ENCODE measurements at regions not wholly inside any gene's neighbourhood (a gene's known extent, or its start where the extent isn't known, plus 50 kb on each side); places are given as distances from the start of the nearest gene placed in this dataset.

DNA sequence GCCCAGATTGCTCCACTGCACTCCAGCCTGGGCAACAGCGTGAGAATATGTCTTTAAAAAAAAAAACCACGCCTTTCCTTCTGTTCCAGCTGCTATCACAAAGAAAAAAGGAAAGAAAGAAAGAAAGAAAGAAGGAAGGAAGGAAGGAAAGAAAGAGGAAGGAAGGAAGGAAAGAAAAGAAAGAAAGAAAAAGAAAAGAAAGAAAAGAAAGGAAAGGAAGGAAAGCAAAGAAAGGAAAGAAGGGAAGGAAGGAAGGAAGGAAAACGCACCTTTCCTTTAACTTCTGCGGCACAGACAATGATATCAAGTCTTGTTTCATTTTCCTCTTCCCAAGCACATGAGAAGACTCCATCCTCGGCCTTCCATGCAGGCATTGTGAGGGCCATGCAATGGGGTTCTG, 107.4 kb upstream of the NOCT start:
- TF ChIP-seq, protein P1, sequence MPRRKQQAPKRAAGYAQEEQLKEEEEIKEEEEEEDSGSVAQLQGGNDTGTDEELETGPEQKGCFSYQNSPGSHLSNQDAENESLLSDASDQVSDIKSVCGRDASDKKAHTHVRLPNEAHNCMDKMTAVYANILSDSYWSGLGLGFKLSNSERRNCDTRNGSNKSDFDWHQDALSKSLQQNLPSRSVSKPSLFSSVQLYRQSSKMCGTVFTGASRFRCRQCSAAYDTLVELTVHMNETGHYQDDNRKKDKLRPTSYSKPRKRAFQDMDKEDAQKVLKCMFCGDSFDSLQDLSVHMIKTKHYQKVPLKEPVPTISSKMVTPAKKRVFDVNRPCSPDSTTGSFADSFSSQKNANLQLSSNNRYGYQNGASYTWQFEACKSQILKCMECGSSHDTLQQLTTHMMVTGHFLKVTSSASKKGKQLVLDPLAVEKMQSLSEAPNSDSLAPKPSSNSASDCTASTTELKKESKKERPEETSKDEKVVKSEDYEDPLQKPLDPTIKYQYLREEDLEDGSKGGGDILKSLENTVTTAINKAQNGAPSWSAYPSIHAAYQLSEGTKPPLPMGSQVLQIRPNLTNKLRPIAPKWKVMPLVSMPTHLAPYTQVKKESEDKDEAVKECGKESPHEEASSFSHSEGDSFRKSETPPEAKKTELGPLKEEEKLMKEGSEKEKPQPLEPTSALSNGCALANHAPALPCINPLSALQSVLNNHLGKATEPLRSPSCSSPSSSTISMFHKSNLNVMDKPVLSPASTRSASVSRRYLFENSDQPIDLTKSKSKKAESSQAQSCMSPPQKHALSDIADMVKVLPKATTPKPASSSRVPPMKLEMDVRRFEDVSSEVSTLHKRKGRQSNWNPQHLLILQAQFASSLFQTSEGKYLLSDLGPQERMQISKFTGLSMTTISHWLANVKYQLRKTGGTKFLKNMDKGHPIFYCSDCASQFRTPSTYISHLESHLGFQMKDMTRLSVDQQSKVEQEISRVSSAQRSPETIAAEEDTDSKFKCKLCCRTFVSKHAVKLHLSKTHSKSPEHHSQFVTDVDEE (CRISPR knock-in tag; IDR thresholded peaks at IDR 0.05): no peak
- TF ChIP-seq OSR1 (CRISPR knock-in tag; IDR thresholded peaks at IDR 0.05): no peak
- TF ChIP-seq, protein P2, sequence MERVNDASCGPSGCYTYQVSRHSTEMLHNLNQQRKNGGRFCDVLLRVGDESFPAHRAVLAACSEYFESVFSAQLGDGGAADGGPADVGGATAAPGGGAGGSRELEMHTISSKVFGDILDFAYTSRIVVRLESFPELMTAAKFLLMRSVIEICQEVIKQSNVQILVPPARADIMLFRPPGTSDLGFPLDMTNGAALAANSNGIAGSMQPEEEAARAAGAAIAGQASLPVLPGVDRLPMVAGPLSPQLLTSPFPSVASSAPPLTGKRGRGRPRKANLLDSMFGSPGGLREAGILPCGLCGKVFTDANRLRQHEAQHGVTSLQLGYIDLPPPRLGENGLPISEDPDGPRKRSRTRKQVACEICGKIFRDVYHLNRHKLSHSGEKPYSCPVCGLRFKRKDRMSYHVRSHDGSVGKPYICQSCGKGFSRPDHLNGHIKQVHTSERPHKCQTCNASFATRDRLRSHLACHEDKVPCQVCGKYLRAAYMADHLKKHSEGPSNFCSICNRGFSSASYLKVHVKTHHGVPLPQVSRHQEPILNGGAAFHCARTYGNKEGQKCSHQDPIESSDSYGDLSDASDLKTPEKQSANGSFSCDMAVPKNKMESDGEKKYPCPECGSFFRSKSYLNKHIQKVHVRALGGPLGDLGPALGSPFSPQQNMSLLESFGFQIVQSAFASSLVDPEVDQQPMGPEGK (CRISPR knock-in tag; IDR thresholded peaks at IDR 0.05; ENCODE audit: borderline replicate concordance): no peak
- no peak for TF ChIP-seq TCF4 (CRISPR knock-in tag; IDR thresholded peaks at IDR 0.05; ENCODE audit: borderline replicate concordance)
- TF ChIP-seq BACH2 (CRISPR knock-in tag; IDR thresholded peaks at IDR 0.05; ENCODE audit: borderline replicate concordance): no peak
- no peak for TF ChIP-seq PPARA (CRISPR knock-in tag; IDR thresholded peaks at IDR 0.05; ENCODE audit: borderline replicate concordance)
- TF ChIP-seq ZNF8 (CRISPR knock-in tag; IDR thresholded peaks at IDR 0.05): no peak
- TF ChIP-seq ARNTL (CRISPR knock-in tag; IDR thresholded peaks at IDR 0.05; ENCODE audit: borderline replicate concordance, low read depth): no peak
- TF ChIP-seq, protein P3, sequence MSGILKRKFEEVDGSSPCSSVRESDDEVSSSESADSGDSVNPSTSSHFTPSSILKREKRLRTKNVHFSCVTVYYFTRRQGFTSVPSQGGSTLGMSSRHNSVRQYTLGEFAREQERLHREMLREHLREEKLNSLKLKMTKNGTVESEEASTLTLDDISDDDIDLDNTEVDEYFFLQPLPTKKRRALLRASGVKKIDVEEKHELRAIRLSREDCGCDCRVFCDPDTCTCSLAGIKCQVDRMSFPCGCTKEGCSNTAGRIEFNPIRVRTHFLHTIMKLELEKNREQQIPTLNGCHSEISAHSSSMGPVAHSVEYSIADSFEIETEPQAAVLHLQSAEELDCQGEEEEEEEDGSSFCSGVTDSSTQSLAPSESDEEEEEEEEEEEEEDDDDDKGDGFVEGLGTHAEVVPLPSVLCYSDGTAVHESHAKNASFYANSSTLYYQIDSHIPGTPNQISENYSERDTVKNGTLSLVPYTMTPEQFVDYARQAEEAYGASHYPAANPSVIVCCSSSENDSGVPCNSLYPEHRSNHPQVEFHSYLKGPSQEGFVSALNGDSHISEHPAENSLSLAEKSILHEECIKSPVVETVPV (CRISPR knock-in tag; IDR thresholded peaks at IDR 0.05): no peak
- no peak for TF ChIP-seq ZNF565 (CRISPR knock-in tag; conservative IDR thresholded peaks at IDR 0.05; ENCODE audit: low read depth)
- no peak for TF ChIP-seq SNAI2 (CRISPR knock-in tag; IDR thresholded peaks at IDR 0.05)
- no peak for TF ChIP-seq GLIS3 (CRISPR knock-in tag; IDR thresholded peaks at IDR 0.05)
- ATAC-seq: no peak

DNA sequence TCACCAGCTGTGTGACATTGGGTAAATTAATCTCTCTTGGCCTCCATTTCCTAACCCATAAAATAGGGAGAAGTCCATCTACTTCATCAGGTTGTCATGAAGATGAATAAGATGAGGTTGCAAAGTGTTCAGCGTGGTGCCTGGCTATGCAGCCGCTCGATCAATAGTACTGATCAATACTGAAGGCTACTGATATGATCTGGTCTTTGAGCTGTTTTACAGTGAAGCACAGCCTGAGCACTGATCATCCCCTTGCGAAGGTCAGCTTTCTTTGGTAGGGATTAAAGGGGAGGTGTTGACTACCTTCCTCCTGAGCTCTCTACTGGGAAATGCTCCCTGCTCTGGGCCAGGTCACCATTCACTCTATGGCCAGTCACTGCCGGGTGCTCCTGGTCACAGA, 108.4 kb upstream of the NOCT start:
- TF ChIP-seq ARNTL (CRISPR knock-in tag; IDR thresholded peaks at IDR 0.05; ENCODE audit: borderline replicate concordance, low read depth): no peak
- no peak for ATAC-seq

DNA sequence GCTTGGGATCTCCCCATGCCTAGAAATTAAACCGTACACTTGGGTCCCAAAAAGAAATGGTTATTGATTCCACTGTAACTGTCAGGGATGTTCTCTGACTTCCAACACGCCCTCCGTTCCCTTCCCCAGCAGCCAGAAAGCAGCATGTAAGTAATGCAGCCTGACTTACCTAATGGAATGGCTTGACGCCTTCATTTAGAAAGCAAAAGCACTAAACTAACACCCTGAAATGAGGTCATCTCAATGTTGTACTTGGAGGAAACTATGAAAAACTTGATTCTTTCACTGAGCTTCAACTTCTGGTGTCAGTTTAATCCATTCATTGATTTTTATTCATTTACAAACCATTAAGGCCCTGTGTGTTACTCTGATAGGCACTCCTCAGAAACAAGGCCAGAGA, 110.8 kb upstream of the NOCT start:
- ATAC-seq: no peak
- TF ChIP-seq PPARA (CRISPR knock-in tag; IDR thresholded peaks at IDR 0.05; ENCODE audit: borderline replicate concordance) (no peak), ARNTL (CRISPR knock-in tag; IDR thresholded peaks at IDR 0.05; ENCODE audit: borderline replicate concordance, low read depth) (no peak)

DNA sequence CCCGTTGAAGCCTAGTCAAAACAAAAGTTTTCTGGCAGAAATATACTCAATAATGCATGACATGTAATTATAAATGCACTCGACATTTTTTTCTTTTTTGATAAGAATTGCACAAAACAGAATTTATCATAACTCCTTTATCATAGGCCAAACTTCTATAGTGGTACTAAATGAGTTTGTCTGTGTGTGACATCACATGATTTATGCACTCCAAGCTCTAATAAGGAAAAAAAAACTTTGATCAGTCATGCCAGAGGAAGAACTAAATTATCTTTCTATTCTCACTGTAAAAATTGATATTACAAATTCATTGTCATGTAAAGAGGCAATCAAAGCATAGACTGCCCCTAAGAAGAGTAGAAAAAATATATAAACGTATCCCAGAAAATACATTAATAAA, 112.4 kb upstream of the NOCT start:
- TF ChIP-seq ESRRG (CRISPR knock-in tag; IDR thresholded peaks at IDR 0.05): no peak
- TF ChIP-seq TOX (CRISPR knock-in tag; IDR thresholded peaks at IDR 0.05; ENCODE audit: borderline replicate concordance): no peak
- TF ChIP-seq, protein P4, sequence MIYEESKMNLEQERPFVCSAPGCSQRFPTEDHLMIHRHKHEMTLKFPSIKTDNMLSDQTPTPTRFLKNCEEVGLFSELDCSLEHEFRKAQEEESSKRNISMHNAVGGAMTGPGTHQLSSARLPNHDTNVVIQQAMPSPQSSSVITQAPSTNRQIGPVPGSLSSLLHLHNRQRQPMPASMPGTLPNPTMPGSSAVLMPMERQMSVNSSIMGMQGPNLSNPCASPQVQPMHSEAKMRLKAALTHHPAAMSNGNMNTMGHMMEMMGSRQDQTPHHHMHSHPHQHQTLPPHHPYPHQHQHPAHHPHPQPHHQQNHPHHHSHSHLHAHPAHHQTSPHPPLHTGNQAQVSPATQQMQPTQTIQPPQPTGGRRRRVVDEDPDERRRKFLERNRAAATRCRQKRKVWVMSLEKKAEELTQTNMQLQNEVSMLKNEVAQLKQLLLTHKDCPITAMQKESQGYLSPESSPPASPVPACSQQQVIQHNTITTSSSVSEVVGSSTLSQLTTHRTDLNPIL (CRISPR knock-in tag; IDR thresholded peaks at IDR 0.05; ENCODE audit: low read depth): no peak
- no peak for TF ChIP-seq BACH2 (CRISPR knock-in tag; IDR thresholded peaks at IDR 0.05; ENCODE audit: borderline replicate concordance)
- no peak for TF ChIP-seq PPARA (CRISPR knock-in tag; IDR thresholded peaks at IDR 0.05; ENCODE audit: borderline replicate concordance)
- TF ChIP-seq, protein P2 (CRISPR knock-in tag; IDR thresholded peaks at IDR 0.05; ENCODE audit: borderline replicate concordance): no peak
- no peak for TF ChIP-seq ZC3H10 (CRISPR knock-in tag; IDR thresholded peaks at IDR 0.05)
- no peak for TF ChIP-seq ZNF565 (CRISPR knock-in tag; conservative IDR thresholded peaks at IDR 0.05; ENCODE audit: low read depth)
- no peak for TF ChIP-seq TCF4 (CRISPR knock-in tag; IDR thresholded peaks at IDR 0.05; ENCODE audit: borderline replicate concordance)
- no peak for TF ChIP-seq ZNF70 (CRISPR knock-in tag; IDR thresholded peaks at IDR 0.05)
- TF ChIP-seq, protein P5, sequence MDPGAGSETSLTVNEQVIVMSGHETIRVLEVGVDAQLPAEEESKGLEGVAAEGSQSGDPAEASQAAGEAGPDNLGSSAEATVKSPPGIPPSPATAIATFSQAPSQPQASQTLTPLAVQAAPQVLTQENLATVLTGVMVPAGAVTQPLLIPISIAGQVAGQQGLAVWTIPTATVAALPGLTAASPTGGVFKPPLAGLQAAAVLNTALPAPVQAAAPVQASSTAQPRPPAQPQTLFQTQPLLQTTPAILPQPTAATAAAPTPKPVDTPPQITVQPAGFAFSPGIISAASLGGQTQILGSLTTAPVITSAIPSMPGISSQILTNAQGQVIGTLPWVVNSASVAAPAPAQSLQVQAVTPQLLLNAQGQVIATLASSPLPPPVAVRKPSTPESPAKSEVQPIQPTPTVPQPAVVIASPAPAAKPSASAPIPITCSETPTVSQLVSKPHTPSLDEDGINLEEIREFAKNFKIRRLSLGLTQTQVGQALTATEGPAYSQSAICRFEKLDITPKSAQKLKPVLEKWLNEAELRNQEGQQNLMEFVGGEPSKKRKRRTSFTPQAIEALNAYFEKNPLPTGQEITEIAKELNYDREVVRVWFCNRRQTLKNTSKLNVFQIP (CRISPR knock-in tag; IDR thresholded peaks at IDR 0.05; ENCODE audit: borderline replicate concordance, low read depth): no peak
- TF ChIP-seq ZNF8 (CRISPR knock-in tag; IDR thresholded peaks at IDR 0.05): no peak
- TF ChIP-seq CSDC2 (CRISPR knock-in tag; IDR thresholded peaks at IDR 0.05): no peak
- TF ChIP-seq, protein P3 (CRISPR knock-in tag; IDR thresholded peaks at IDR 0.05): no peak
- no peak for TF ChIP-seq ISL1 (CRISPR knock-in tag; IDR thresholded peaks at IDR 0.05)
- TF ChIP-seq ZFP3 (CRISPR knock-in tag; IDR thresholded peaks at IDR 0.05): no peak
- no peak for ATAC-seq

Measured in SK-N-SH treated with all-trans-retinoic acid at 6 μM for 48 hours (cell line).